ENCODE measurements at regions not wholly inside any gene's neighbourhood (a gene's known extent, or its start where the extent isn't known, plus 50 kb on each side); places are given as distances from the start of the nearest gene placed in this dataset.
"Not testable (repeated sequence)": the region's sequence is repeated elsewhere in the genome, so short reads cannot be mapped to it uniquely, and the experiment has no call there.

DNA sequence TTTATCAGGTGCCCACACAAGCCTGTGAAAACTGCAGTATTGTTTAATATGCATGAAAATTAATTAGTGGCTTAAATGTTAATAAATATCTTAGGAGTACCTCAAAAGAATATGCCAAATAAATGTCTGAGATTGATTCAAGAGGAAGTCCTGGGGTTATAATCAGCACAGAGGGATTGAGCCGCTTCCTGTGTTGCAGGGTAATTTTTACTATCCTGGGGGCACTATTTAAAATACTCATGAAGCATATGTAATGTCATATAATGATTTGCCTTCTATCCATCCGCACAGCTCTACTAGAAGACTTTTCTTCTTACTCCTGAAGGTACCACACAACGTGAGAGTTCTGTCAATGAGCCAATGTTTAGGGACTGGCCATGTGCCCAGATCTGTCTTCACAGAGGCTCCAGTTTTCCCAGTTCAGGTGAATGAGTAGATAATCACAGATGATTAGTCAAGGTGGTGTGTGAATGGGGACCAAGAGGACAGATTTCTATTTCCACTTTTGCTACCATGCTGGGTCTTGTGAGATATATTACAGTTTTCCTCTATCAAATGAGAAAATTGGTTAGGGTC, 233.3 kb downstream of the USP46 start:
- H3K27ac ChIP-seq (ENCODE audit: low read depth, low read length): no peak overlapping the region
- H3K36me3 ChIP-seq (ENCODE audit: control insufficient read depth in 5 of 5, insufficient read depth in 5 of 5, low read length in 5 of 5): no peaks in the 10 kb centered on the region
- H3K9me3 ChIP-seq (ENCODE audit: control insufficient read depth in 5 of 5, low read length in 5 of 5): no peaks in the 10 kb centered on the region
- H3K27me3 ChIP-seq (ENCODE audit: control insufficient read depth in 5 of 5, insufficient read depth in 4 of 5, low read length in 5 of 5): no peaks in the 10 kb centered on the region
- no peak overlapping the region for H3K9ac ChIP-seq (ENCODE audit: low read length in 5 of 5)
- H3K4me3 ChIP-seq (ENCODE audit: low read depth in 1 of 5, low read length in 5 of 5): no peak overlapping the region
- no peaks in the 10 kb centered on the region for H3K4me1 ChIP-seq (ENCODE audit: control insufficient read depth in 5 of 5, insufficient read depth in 5 of 5, low read length in 5 of 5)

DNA sequence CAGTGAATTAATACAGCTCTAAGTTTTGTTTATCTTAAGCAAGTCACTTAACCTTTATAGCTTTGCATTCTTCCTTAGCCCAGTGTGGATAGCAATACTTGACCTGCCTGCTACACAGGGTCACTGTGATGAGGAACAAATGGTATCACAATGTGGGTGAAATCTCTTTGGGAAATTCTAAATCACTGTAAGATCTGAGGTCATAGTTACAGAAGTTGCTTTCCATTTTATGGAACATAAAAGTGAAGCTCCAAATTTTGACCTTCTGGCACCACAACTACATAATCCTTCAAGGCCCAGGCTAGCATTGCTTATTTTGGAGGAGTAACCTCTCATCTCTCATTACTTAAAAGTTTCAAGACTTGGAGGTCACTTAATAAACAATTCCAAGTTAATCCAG, 227.7 kb downstream of the USP46 start:
- no peaks in the 10 kb centered on the region for H3K27me3 ChIP-seq (ENCODE audit: control insufficient read depth in 5 of 5, insufficient read depth in 4 of 5, low read length in 5 of 5)
- no peaks in the 10 kb centered on the region for H3K9me3 ChIP-seq (ENCODE audit: control insufficient read depth in 5 of 5, low read length in 5 of 5)
- H3K27ac ChIP-seq (ENCODE audit: low read depth, low read length): no peak overlapping the region
- H3K9ac ChIP-seq (ENCODE audit: low read length in 5 of 5): no peak overlapping the region
- no peak overlapping the region for H3K4me3 ChIP-seq (ENCODE audit: low read depth in 1 of 5, low read length in 5 of 5)
- no peaks in the 10 kb centered on the region for H3K4me1 ChIP-seq (ENCODE audit: control insufficient read depth in 5 of 5, insufficient read depth in 5 of 5, low read length in 5 of 5)
- no peaks in the 10 kb centered on the region for H3K36me3 ChIP-seq (ENCODE audit: control insufficient read depth in 5 of 5, insufficient read depth in 5 of 5, low read length in 5 of 5)

DNA sequence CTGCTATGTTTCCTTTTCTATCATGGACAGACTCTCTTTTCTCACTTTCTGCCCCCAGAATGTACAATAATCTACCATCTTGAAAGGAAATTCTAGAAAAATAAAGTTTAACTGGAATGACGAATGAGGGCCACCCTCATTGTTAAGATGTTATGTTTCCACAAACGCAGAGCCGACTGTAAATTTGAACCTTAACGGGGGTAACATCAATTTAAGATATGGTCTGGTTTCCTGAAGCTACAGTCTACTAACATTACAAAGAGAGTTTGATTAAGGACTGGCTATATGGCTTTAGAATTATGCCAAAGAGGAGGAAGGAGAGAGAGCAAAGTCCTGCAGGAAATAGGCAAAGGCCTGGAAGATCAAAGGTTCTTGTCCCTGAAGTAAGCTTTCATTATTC, 227.2 kb downstream of the USP46 start:
- H3K4me3 ChIP-seq (ENCODE audit: low read depth in 1 of 5, low read length in 5 of 5): no peak overlapping the region
- H3K4me1 ChIP-seq (ENCODE audit: control insufficient read depth in 5 of 5, insufficient read depth in 5 of 5, low read length in 5 of 5): no peaks in the 10 kb centered on the region
- H3K9ac ChIP-seq (ENCODE audit: low read length in 5 of 5): no peak overlapping the region
- no peaks in the 10 kb centered on the region for H3K36me3 ChIP-seq (ENCODE audit: control insufficient read depth in 5 of 5, insufficient read depth in 5 of 5, low read length in 5 of 5)
- no peak overlapping the region for H3K27ac ChIP-seq (ENCODE audit: low read depth, low read length)
- no peaks in the 10 kb centered on the region for H3K9me3 ChIP-seq (ENCODE audit: control insufficient read depth in 5 of 5, low read length in 5 of 5)
- peaks cover 0 to 2% (median 0%) of the 10 kb centered on the region in 5 donors for H3K27me3 ChIP-seq (ENCODE audit: control insufficient read depth in 5 of 5, insufficient read depth in 4 of 5, low read length in 5 of 5)

DNA sequence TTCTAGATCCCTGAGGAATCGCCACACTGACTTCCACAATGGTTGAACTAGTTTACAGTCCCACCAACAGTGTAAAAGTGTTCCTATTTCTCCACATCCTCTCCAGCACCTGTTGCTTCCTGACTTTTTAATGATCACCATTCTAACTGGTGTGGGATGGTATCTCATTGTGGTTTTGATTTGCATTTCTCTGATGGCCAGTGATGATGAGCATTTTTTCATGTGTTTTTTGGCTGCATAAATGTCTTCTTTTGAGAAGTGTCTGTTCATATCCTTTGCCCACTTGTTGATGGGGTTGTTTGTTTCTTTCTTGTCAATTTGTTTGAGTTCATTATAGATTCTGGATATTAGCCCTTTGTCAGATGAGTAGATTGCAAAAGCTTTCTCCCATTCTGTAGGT, 216.6 kb downstream of the USP46 start:
- H3K9ac ChIP-seq (ENCODE audit: low read length in 5 of 5); H3K9me3 ChIP-seq (ENCODE audit: control insufficient read depth in 5 of 5, low read length in 5 of 5); H3K27ac ChIP-seq (ENCODE audit: low read depth, low read length); H3K4me1 ChIP-seq (ENCODE audit: control insufficient read depth in 5 of 5, insufficient read depth in 5 of 5, low read length in 5 of 5); H3K36me3 ChIP-seq (ENCODE audit: control insufficient read depth in 5 of 5, insufficient read depth in 5 of 5, low read length in 5 of 5); H3K27me3 ChIP-seq (ENCODE audit: control insufficient read depth in 5 of 5, insufficient read depth in 4 of 5, low read length in 5 of 5); H3K4me3 ChIP-seq (ENCODE audit: low read depth in 1 of 5, low read length in 5 of 5): not testable (repeated sequence)

DNA sequence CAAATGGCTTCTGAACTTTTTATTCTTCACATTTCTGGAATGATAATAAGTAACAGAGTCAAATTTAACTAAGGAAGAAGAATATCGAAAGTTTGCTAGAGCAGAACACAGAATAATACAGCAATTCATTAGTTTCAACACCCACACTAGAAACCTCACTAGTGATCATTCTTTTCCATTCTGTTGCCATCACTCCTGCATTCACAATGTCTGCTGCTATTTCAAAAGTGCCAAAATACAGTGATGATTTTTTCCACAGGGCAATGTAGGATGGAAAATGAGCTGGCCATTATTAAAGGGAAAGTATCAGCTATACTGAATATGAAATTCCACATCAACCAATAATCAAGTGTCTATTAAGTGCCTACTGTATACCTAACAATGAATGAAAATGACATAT, 186.7 kb downstream of the USP46 start:
- Histone ChIP-seq H3K9me3 (ENCODE audit: control insufficient read depth in 5 of 5, low read length in 5 of 5) (no peaks in the 10 kb centered on the region), H3K36me3 (ENCODE audit: control insufficient read depth in 5 of 5, insufficient read depth in 5 of 5, low read length in 5 of 5) (no peaks in the 10 kb centered on the region), H3K27me3 (ENCODE audit: control insufficient read depth in 5 of 5, insufficient read depth in 4 of 5, low read length in 5 of 5) (peaks cover 0 to 4% (median 0%) of the 10 kb centered on the region in 5 donors), H3K27ac (ENCODE audit: low read depth, low read length) (no peak overlapping the region), H3K4me1 (ENCODE audit: control insufficient read depth in 5 of 5, insufficient read depth in 5 of 5, low read length in 5 of 5) (no peaks in the 10 kb centered on the region), H3K4me3 (ENCODE audit: low read depth in 1 of 5, low read length in 5 of 5) (no peak overlapping the region), H3K9ac (ENCODE audit: low read length in 5 of 5) (no peak overlapping the region)

DNA sequence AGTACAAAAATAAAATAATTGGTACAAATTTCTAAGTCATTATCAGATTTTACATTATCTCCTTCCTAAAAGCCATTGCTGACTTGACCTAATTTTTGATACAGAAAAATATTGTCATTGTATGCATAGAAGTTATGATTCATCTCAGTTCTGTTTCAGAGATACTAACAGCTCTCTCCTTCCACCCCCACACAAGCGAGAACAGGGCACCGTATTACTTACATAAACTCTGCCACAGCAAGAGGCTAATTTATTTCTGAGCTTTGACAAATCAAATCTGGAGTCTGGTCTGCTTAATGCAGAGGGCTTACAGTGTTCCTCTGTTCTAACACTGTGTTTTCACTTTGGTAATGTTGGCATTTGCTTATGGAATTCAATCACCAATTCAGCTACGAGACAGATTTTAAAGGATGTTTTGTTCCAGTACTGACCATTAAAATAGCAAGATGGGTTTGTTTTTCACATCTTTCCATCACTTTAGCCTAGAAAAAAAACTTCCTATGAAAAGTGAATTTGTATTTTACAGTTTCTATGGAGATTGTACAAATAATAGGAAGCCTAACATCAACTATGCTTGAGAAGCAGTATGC, 181.8 kb downstream of the USP46 start:
- no peaks in the 10 kb centered on the region for H3K36me3 ChIP-seq (ENCODE audit: control insufficient read depth in 5 of 5, insufficient read depth in 5 of 5, low read length in 5 of 5)
- H3K4me1 ChIP-seq (ENCODE audit: control insufficient read depth in 5 of 5, insufficient read depth in 5 of 5, low read length in 5 of 5): no peaks in the 10 kb centered on the region
- no peak overlapping the region for H3K4me3 ChIP-seq (ENCODE audit: low read depth in 1 of 5, low read length in 5 of 5)
- H3K9ac ChIP-seq (ENCODE audit: low read length in 5 of 5): no peak overlapping the region
- H3K27me3 ChIP-seq (ENCODE audit: control insufficient read depth in 5 of 5, insufficient read depth in 4 of 5, low read length in 5 of 5): no peaks in the 10 kb centered on the region
- no peak overlapping the region for H3K27ac ChIP-seq (ENCODE audit: low read depth, low read length)
- no peaks in the 10 kb centered on the region for H3K9me3 ChIP-seq (ENCODE audit: control insufficient read depth in 5 of 5, low read length in 5 of 5)

DNA sequence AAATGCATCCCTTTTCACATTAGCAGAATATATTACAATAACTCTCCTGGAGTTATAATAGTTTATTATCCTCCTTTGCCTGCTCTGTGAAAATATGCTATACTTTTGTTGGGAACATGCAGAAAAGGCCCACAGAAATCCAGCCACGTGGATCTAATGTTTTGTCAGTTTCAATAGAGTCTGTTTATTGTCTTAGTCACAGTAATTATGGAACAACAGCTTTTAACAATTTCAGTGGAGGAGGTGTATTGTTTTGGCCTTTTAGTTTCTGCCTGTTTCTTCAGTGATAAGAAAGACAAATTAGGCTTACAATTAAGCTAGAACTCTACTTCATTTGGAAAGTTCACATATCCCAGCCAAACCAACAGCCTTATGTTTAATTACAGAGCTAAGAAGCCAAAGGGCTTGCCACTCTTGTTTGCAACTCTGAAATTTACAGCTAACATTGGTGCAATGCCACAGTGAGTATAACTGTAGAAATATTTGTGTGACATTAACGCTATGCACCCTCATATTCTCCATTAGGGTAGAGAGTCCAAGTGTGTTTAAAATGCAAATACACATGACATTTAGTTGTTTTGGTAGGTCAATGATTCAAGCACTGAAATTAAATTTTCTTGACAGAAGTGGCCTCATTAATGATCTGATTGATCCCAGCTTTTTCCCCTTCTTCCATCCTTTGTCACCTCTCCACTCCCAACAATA, 175.8 kb downstream of the USP46 start:
- H3K27ac ChIP-seq (ENCODE audit: low read depth, low read length): no peak overlapping the region
- H3K9me3 ChIP-seq (ENCODE audit: control insufficient read depth in 5 of 5, low read length in 5 of 5): no peaks in the 10 kb centered on the region
- H3K4me3 ChIP-seq (ENCODE audit: low read depth in 1 of 5, low read length in 5 of 5): no peak overlapping the region
- peaks cover 0 to 2% (median 0%) of the 10 kb centered on the region in 5 donors for H3K27me3 ChIP-seq (ENCODE audit: control insufficient read depth in 5 of 5, insufficient read depth in 4 of 5, low read length in 5 of 5)
- H3K9ac ChIP-seq (ENCODE audit: low read length in 5 of 5): no peak overlapping the region
- H3K36me3 ChIP-seq (ENCODE audit: control insufficient read depth in 5 of 5, insufficient read depth in 5 of 5, low read length in 5 of 5): no peaks in the 10 kb centered on the region
- no peaks in the 10 kb centered on the region for H3K4me1 ChIP-seq (ENCODE audit: control insufficient read depth in 5 of 5, insufficient read depth in 5 of 5, low read length in 5 of 5)

DNA sequence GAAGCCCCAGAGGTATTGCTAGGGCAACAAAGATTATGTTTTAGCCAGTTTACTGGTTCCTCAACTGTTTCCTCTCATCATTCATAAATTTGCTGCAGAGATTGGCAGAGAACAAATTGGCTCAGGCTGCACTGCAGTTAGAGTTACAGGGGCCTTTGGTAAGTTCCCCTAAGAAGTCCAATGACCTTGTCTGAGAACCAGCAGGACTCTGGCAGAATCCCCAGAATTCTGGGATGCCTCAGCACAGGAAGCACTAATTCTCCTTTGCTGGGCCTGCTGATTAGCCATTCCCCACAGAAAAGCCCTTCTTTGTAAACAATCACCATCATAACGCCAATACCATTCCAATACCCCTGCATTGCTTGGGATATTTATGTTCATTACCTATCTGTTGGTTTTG, 151.3 kb downstream of the USP46 start:
- no peak overlapping the region for H3K4me3 ChIP-seq (ENCODE audit: low read depth in 1 of 5, low read length in 5 of 5)

DNA sequence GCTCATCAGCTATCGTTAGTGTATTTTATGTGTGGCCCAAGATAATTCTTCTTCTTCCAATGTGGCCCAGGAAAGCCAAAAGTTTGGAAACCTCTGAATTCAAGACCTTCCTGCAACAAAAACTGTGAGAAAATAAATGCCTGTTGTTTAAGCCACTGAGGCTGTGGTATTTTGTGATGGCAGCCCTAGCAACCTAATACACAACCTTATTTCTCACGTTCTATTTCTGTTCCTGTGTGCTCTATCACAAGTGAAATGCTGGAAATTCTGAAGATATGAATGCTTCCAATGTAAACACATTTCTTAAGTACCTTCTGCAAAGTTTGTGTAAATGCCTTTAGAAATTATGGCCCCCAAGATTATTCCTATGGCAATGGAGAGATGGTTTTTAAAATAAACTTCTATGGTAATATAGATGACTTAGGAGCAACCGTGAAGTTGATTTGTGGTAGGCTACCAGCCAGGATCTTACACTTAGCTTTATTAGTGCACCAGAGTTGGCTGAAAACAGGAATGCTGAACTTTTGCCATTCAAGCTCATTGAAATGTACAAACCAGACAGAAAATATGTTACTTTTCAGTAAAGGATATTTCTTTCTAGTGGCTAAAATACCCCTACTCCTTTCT, 148.0 kb downstream of the USP46 start:
- Histone ChIP-seq H3K4me1 (ENCODE audit: control insufficient read depth in 5 of 5, insufficient read depth in 5 of 5, low read length in 5 of 5) (no peaks in the 10 kb centered on the region), H3K36me3 (ENCODE audit: control insufficient read depth in 5 of 5, insufficient read depth in 5 of 5, low read length in 5 of 5) (no peaks in the 10 kb centered on the region), H3K27ac (ENCODE audit: low read depth, low read length) (no peak overlapping the region), H3K9me3 (ENCODE audit: control insufficient read depth in 5 of 5, low read length in 5 of 5) (no peaks in the 10 kb centered on the region), H3K9ac (ENCODE audit: low read length in 5 of 5) (no peak overlapping the region), H3K4me3 (ENCODE audit: low read depth in 1 of 5, low read length in 5 of 5) (no peak overlapping the region), H3K27me3 (ENCODE audit: control insufficient read depth in 5 of 5, insufficient read depth in 4 of 5, low read length in 5 of 5) (no peaks in the 10 kb centered on the region)

More for the DNA sequence above, 151.3 kb downstream of the USP46 start:
- Histone ChIP-seq H3K4me1 (ENCODE audit: control insufficient read depth in 5 of 5, insufficient read depth in 5 of 5, low read length in 5 of 5) (no peaks in the 10 kb centered on the region), H3K27ac (ENCODE audit: low read depth, low read length) (no peak overlapping the region), H3K9me3 (ENCODE audit: control insufficient read depth in 5 of 5, low read length in 5 of 5) (no peaks in the 10 kb centered on the region), H3K9ac (ENCODE audit: low read length in 5 of 5) (no peak overlapping the region), H3K27me3 (ENCODE audit: control insufficient read depth in 5 of 5, insufficient read depth in 4 of 5, low read length in 5 of 5) (no peaks in the 10 kb centered on the region), H3K36me3 (ENCODE audit: control insufficient read depth in 5 of 5, insufficient read depth in 5 of 5, low read length in 5 of 5) (no peaks in the 10 kb centered on the region)

DNA sequence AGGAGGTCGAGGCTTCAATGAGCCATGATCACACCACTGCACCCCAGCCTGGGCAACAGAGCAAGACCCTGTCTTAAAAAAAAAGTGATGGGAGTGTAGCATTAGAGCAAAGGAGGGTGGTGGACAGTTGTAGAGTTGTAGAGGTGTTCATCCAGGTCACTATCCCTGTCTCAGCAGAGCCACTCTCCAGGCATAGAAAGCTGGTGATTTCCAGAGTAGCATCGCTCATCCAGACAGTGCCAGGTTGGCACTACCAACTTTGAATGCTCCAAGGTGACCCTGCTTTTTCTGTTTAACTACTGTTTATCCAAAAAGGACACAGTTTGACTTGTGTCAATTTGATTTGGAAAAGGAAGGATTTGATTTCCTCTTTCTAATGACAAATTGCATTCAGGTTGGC, 147.3 kb downstream of the USP46 start:
- Histone ChIP-seq H3K27me3 (ENCODE audit: control insufficient read depth in 5 of 5, insufficient read depth in 4 of 5, low read length in 5 of 5) (no peaks in the 10 kb centered on the region), H3K4me3 (ENCODE audit: low read depth in 1 of 5, low read length in 5 of 5) (no peak overlapping the region), H3K9me3 (ENCODE audit: control insufficient read depth in 5 of 5, low read length in 5 of 5) (no peaks in the 10 kb centered on the region), H3K4me1 (ENCODE audit: control insufficient read depth in 5 of 5, insufficient read depth in 5 of 5, low read length in 5 of 5) (no peaks in the 10 kb centered on the region), H3K27ac (ENCODE audit: low read depth, low read length) (no peak overlapping the region), H3K36me3 (ENCODE audit: control insufficient read depth in 5 of 5, insufficient read depth in 5 of 5, low read length in 5 of 5) (no peaks in the 10 kb centered on the region), H3K9ac (ENCODE audit: low read length in 5 of 5) (no peak overlapping the region)

Data from subcutaneous abdominal adipose tissue (tissue), 5 donors.